ENCODE measurements at regions not wholly inside any gene's neighbourhood (a gene's known extent, or its start where the extent isn't known, plus 50 kb on each side); places are given as distances from the start of the nearest gene placed in this dataset.

DNA sequence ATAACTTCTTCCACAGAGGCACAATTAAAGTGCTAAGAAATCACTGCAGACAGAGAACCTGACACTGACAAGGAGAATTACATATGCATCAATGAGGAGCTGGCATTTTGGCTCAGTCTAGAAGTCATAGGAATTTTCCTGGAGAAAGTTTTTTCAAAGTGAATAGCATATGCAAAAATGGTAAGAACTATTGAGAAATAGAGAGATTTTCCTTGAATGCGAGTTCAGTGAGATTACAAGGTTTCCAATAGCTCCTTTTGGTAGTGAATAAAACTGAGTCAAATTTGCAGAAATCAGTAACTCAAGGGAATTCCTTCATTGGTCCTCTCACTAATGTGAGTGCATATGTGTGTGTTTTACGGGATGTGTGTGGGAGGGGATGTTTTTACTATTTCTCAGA lies 557.5 kb downstream of the PPARGC1A start:
- no peaks in the 10 kb centered on the region for H3K36me3 Mint-ChIP-seq (ENCODE audit: low read depth)
- H3K4me3 Mint-ChIP-seq = no peak overlapping the region
- no peaks in the 10 kb centered on the region for H3K27me3 Mint-ChIP-seq
- no peaks in the 10 kb centered on the region for H3K9me3 Mint-ChIP-seq
- H3K27ac Mint-ChIP-seq = peak overlapping the region; percentile 69
- peaks cover 31% of the 10 kb centered on the region for H3K4me1 Mint-ChIP-seq (ENCODE audit: low read depth)

GRCh38 chr4:23327120-23327519 lies 562.7 kb downstream of the PPARGC1A start:
- no peaks in the 10 kb centered on the region for H3K9me3 Mint-ChIP-seq
- H3K36me3 Mint-ChIP-seq (ENCODE audit: low read depth) = no peaks in the 10 kb centered on the region
- H3K4me1 Mint-ChIP-seq (ENCODE audit: low read depth) = peaks cover 9% of the 10 kb centered on the region
- no peaks in the 10 kb centered on the region for H3K27me3 Mint-ChIP-seq
- no peak overlapping the region for H3K4me3 Mint-ChIP-seq
- H3K27ac Mint-ChIP-seq = no peak overlapping the region

GRCh38 chr4:23324021-23324690 lies 565.7 kb downstream of the PPARGC1A start:
- H3K9me3 Mint-ChIP-seq = peaks cover 6% of the 10 kb centered on the region
- no peaks in the 10 kb centered on the region for H3K36me3 Mint-ChIP-seq (ENCODE audit: low read depth)
- no peak overlapping the region for H3K27ac Mint-ChIP-seq
- no peaks in the 10 kb centered on the region for H3K27me3 Mint-ChIP-seq
- no peak overlapping the region for H3K4me3 Mint-ChIP-seq
- peaks cover 9% of the 10 kb centered on the region for H3K4me1 Mint-ChIP-seq (ENCODE audit: low read depth)

DNA sequence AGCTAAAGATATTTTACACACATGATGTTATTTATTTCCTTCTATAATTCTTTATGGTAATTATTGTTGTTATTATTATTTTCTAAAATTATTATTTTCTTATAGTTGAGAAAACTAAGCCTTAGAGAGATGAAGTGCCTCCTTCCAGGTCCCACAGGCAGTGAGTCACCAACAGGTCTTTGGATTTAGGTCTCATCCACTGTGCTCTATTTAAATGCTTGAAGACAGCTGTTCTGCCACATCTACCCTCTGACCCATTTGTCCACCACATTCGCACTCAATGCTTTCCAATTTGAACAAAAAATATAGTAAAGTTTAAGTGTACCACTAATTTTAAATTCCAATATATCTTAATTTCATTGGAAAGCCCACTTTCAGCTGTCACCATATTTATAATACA lies 566.4 kb downstream of the PPARGC1A start:
- Mint-ChIP-seq H3K4me1 (ENCODE audit: low read depth) (peaks cover 9% of the 10 kb centered on the region), H3K4me3 (no peak overlapping the region), H3K9me3 (peaks cover 10% of the 10 kb centered on the region), H3K27me3 (no peaks in the 10 kb centered on the region), H3K27ac (no peak overlapping the region), H3K36me3 (ENCODE audit: low read depth) (no peaks in the 10 kb centered on the region)

DNA sequence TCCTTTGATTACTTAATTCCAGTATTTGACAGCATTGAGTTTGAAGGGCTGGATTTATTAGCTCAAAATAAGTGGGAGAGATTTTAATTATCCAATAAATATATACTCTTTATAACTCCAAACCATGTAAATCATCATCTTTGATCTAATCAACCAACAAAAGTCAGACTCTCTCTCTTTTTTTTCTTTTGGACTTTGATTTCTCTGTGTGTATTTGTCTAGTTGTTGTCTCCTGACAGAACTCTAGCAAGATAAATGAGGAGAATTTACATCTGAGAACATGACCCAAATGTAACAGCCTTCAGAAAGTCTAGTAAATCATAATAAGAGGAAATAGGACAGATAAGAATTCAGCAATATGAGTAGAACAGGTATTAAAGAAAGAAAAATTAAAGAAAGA lies 567.1 kb downstream of the PPARGC1A start:
- no peak overlapping the region for H3K27ac Mint-ChIP-seq
- H3K36me3 Mint-ChIP-seq (ENCODE audit: low read depth) = no peaks in the 10 kb centered on the region
- H3K4me1 Mint-ChIP-seq (ENCODE audit: low read depth) = peaks cover 9% of the 10 kb centered on the region
- no peak overlapping the region for H3K4me3 Mint-ChIP-seq
- H3K27me3 Mint-ChIP-seq = no peaks in the 10 kb centered on the region
- H3K9me3 Mint-ChIP-seq = peaks cover 13% of the 10 kb centered on the region

DNA sequence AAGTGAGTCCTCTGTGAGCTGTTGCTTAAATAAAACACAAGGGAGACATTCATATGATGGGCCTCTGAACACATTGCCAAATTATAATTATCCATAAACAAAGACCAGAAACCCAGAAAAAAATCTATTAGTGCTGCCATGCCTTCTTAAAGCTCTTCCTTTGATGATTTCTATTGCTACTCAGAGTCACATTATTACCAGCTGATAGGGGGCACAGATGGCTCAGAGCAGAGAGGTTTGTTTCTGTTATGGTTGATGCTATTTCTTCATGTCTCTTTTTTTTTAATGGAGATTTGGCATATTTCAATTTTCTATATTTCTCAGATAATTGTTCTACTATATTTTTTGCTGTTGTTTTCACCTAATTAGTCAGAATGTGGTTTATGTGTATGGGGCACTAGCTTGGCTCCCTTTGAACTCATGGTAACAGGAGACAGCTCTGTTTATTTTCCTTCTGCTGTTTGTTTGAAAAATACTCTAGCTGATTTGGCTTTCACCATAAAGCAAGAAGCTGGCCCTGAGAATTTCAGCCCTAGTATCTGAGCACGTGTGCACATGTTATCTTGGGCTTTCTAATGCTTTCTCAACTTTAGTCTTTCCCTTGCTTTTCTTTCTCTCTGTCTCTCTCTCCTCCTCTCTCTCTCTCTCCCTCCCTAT lies 568.8 kb downstream of the PPARGC1A start:
- Mint-ChIP-seq H3K36me3 (ENCODE audit: low read depth) (no peaks in the 10 kb centered on the region), H3K9me3 (peaks cover 13% of the 10 kb centered on the region)

DNA sequence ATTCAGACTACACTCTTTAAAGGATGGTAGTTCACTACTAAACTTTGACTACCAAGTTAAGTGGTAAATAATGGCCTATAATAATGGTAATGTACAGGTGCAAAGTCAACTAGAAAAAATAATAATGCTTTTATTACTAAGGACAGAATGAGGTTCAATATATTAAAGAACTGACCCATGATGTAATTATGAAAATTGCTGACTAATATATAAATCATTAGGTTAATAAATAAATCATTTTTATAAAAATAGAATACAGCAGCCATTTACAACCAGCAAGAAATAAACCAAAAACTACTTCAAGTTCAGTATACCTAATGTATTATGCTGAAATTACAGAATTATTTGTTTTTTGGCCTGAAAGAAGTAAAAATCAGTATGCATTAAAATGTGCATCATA lies 577.2 kb downstream of the PPARGC1A start:
- no peaks in the 10 kb centered on the region for H3K4me1 Mint-ChIP-seq (ENCODE audit: low read depth)
- no peak overlapping the region for H3K27ac Mint-ChIP-seq

More for the DNA sequence above, 568.8 kb downstream of the PPARGC1A start:
- Mint-ChIP-seq H3K4me1 (ENCODE audit: low read depth) (peaks cover 9% of the 10 kb centered on the region), H3K4me3 (no peak overlapping the region), H3K27ac (no peak overlapping the region), H3K27me3 (no peaks in the 10 kb centered on the region)

DNA sequence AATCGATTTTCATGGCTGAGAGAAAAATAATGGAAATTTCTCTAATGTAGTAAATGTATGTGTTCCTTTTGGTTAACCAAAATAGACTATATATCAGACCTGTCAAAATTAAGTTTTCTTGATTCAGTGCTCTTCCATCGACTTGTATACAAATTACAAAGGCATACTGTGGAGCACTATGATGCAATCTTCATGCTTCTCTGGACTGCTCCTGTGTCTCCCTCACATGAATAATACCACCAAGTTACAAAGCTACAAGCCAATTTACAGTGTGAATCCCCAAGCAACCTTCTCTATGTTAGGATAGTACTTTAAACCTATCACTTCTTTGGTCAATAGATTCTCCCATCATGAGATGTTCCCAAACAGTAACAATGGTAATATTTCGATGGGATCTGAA lies 577.9 kb downstream of the PPARGC1A start:
- Mint-ChIP-seq H3K27ac (no peak overlapping the region), H3K9me3 (no peaks in the 10 kb centered on the region), H3K27me3 (no peaks in the 10 kb centered on the region), H3K4me1 (ENCODE audit: low read depth) (no peaks in the 10 kb centered on the region), H3K4me3 (no peak overlapping the region), H3K36me3 (ENCODE audit: low read depth) (no peaks in the 10 kb centered on the region)

More for the DNA sequence above, 577.2 kb downstream of the PPARGC1A start:
- Mint-ChIP-seq H3K9me3 (no peaks in the 10 kb centered on the region), H3K36me3 (ENCODE audit: low read depth) (no peaks in the 10 kb centered on the region), H3K4me3 (no peak overlapping the region), H3K27me3 (no peaks in the 10 kb centered on the region)

DNA sequence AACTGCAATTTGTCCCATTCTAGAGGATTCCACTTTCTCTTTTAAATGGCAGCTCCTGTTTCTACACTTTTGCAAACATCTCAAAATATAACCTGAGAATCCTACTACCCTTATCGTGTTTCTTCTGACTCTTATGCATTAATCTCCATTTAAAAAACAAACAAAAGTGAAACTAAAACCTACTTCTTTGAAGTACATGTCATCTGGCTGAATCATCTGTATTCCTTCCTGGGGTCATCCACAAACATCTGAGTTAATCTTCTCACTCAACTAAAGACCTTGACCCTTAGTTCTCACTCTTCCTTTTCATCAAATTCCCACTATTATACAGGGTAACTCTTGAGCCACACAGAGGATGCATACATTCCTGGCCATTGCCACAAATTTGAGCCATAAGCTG lies 584.8 kb downstream of the PPARGC1A start:
- Mint-ChIP-seq H3K4me1 (ENCODE audit: low read depth) (peaks cover 4% of the 10 kb centered on the region), H3K36me3 (ENCODE audit: low read depth) (no peaks in the 10 kb centered on the region), H3K9me3 (no peaks in the 10 kb centered on the region), H3K27me3 (no peaks in the 10 kb centered on the region), H3K4me3 (no peak overlapping the region), H3K27ac (no peak overlapping the region)

DNA sequence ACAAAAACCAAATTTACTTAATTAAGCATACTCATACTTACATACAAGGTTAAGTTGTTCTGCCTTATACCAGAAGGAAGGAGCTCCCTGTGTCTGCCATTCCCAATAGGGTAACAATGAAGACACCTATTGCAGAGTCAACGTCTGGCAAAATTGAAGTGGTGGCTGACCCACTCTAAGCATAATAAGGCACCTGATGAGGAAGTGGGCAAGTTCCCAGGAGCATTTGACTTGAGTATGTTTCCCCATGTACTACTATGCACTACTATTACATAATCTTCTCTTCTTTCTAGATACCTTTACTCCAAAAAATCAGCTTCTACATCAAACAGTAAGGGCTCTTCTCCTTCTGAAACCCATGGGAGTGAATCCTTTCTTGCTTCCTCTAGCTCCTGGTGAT lies 591.5 kb downstream of the PPARGC1A start:
- H3K4me3 Mint-ChIP-seq = no peak overlapping the region
- H3K27ac Mint-ChIP-seq = no peak overlapping the region
- H3K27me3 Mint-ChIP-seq = no peaks in the 10 kb centered on the region
- H3K9me3 Mint-ChIP-seq = no peaks in the 10 kb centered on the region
- peaks cover 4% of the 10 kb centered on the region for H3K4me1 Mint-ChIP-seq (ENCODE audit: low read depth)
- no peaks in the 10 kb centered on the region for H3K36me3 Mint-ChIP-seq (ENCODE audit: low read depth)

DNA sequence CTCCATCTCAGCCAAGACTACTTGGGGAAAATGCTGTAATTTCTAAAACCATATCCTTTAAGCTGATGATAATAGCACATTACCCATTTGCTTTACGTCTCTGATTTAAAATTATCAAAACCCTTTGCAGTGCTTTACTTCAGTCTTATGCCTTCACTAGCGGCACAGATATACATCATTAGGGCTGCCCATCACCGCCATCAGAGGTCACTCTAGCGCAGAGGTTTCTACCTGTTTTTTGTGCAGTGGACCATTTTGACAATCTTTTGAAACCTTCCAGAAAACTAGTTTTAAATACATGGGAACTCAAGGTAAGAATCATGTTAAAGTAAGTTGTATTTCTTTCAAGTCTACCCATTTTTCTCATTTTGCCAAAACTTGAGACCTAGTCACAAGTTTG lies 592.5 kb downstream of the PPARGC1A start:
- Mint-ChIP-seq H3K9me3 (peaks cover 3% of the 10 kb centered on the region), H3K27me3 (no peaks in the 10 kb centered on the region), H3K4me1 (ENCODE audit: low read depth) (peaks cover 3% of the 10 kb centered on the region)

GRCh38 chr4:23291139-23291538 lies 598.4 kb downstream of the GBA3 start:
- Mint-ChIP-seq H3K4me1 (ENCODE audit: low read depth) (peaks cover 16% of the 10 kb centered on the region), H3K9me3 (peaks cover 9% of the 10 kb centered on the region), H3K27ac (no peak overlapping the region), H3K36me3 (ENCODE audit: low read depth) (no peaks in the 10 kb centered on the region), H3K27me3 (no peaks in the 10 kb centered on the region), H3K4me3 (no peak overlapping the region)

More for the DNA sequence above, 592.5 kb downstream of the PPARGC1A start:
- H3K4me3 Mint-ChIP-seq = no peak overlapping the region
- H3K36me3 Mint-ChIP-seq (ENCODE audit: low read depth) = no peaks in the 10 kb centered on the region
- no peak overlapping the region for H3K27ac Mint-ChIP-seq

GRCh38 chr4:23290656-23291055 lies 597.9 kb downstream of the GBA3 start:
- H3K4me3 Mint-ChIP-seq = no peak overlapping the region

GRCh38 chr4:23279377-23279986 lies 586.7 kb downstream of the GBA3 start:
- no peak overlapping the region for H3K4me3 Mint-ChIP-seq
- no peaks in the 10 kb centered on the region for H3K27me3 Mint-ChIP-seq
- H3K27ac Mint-ChIP-seq = no peak overlapping the region
- H3K36me3 Mint-ChIP-seq (ENCODE audit: low read depth) = no peaks in the 10 kb centered on the region
- no peaks in the 10 kb centered on the region for H3K9me3 Mint-ChIP-seq
- no peaks in the 10 kb centered on the region for H3K4me1 Mint-ChIP-seq (ENCODE audit: low read depth)

More at GRCh38 chr4:23290656-23291055, 597.9 kb downstream of the GBA3 start:
- H3K27ac Mint-ChIP-seq = no peak overlapping the region
- no peaks in the 10 kb centered on the region for H3K27me3 Mint-ChIP-seq
- peaks cover 9% of the 10 kb centered on the region for H3K9me3 Mint-ChIP-seq
- peaks cover 16% of the 10 kb centered on the region for H3K4me1 Mint-ChIP-seq (ENCODE audit: low read depth)
- H3K36me3 Mint-ChIP-seq (ENCODE audit: low read depth) = no peaks in the 10 kb centered on the region

- Mint-ChIP-seq H3K4me1 (ENCODE audit: low read depth) (no peaks in the 10 kb centered on the region), H3K36me3 (ENCODE audit: low read depth) (no peaks in the 10 kb centered on the region), H3K4me3 (no peak overlapping the region), H3K9me3 (no peaks in the 10 kb centered on the region), H3K27me3 (no peaks in the 10 kb centered on the region), H3K27ac (no peak overlapping the region)
Measured at GRCh38 chr4:23278845-23279244, 586.1 kb downstream of the GBA3 start.

All from stimulated activated naive CD8-positive, alpha-beta T cell treated with anti-CD3 and anti-CD28 coated beads, Interleukin-15, Interleukin-2, amounts not matched to agents 100 ng/mL and 50 ng/mL, for 24 hours (primary cell).